ENCODE measurements at regions not wholly inside any gene's neighbourhood (a gene's known extent, or its start where the extent isn't known, plus 50 kb on each side); places are given as distances from the start of the nearest gene placed in this dataset.

DNA sequence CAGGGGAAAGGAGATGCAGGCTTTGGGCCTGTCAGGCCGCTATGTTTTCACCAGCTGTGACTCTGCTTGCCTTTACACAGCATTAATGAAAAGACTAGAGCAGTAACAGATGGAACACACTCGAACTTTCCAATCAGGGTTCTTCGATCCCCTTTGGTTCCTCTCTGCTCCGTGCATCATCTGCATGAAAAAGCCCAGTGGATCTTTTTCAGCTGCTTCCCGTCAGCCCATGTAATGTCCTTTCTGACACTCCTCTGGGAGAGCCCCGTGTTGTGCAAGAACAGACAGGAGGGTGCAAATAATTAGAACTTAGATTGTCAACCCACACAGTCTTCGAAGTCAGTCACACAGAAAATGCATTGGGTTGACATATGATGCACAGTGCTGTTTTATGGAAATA lies 448.9 kb upstream of the ZNF462 start:
- TF ChIP-seq, protein P1, sequence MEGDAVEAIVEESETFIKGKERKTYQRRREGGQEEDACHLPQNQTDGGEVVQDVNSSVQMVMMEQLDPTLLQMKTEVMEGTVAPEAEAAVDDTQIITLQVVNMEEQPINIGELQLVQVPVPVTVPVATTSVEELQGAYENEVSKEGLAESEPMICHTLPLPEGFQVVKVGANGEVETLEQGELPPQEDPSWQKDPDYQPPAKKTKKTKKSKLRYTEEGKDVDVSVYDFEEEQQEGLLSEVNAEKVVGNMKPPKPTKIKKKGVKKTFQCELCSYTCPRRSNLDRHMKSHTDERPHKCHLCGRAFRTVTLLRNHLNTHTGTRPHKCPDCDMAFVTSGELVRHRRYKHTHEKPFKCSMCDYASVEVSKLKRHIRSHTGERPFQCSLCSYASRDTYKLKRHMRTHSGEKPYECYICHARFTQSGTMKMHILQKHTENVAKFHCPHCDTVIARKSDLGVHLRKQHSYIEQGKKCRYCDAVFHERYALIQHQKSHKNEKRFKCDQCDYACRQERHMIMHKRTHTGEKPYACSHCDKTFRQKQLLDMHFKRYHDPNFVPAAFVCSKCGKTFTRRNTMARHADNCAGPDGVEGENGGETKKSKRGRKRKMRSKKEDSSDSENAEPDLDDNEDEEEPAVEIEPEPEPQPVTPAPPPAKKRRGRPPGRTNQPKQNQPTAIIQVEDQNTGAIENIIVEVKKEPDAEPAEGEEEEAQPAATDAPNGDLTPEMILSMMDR (IDR thresholded peaks at IDR 0.05; ENCODE audit: borderline replicate concordance, extremely low read depth, low read length, poor library complexity, severe bottlenecking) = no peak
- TF ChIP-seq EZH2 (IDR thresholded peaks at IDR 0.05; ENCODE audit: borderline replicate concordance, low read depth, low read length, severe bottlenecking) = no peak

Measured in DND-41 (cell line).